ENCODE measurements at regions not wholly inside any gene's neighbourhood (a gene's known extent, or its start where the extent isn't known, plus 50 kb on each side); places are given as distances from the start of the nearest gene placed in this dataset.

- Histone ChIP-seq H3K27ac (ENCODE audit: low read depth, low read length) (no peak overlapping the region), H2BK5ac (ENCODE audit: low read depth, low read length) (no peak overlapping the region), H3K9me3 (ENCODE audit: insufficient read depth in 2 of 2, low read depth in 1 of 2, low read length in 1 of 2) (no peaks in the 10 kb centered on the region), H3K4me3 (ENCODE audit: extremely low read depth in 1 of 4, insufficient read depth in 2 of 4, low read depth in 3 of 4, low read length in 4 of 4) (no peak overlapping the region), H4K20me1 (replicated peaks in 1 of 2; ENCODE audit: control insufficient read depth in 1 of 2, insufficient read depth in 2 of 2, low read length in 2 of 2) (no peaks in the 10 kb centered on the region), H3K14ac (ENCODE audit: insufficient read length) (no peak overlapping the region), H3K4me1 (replicated peaks in 1 of 4; ENCODE audit: control insufficient read depth in 3 of 4, insufficient read depth in 4 of 4, low read length in 3 of 4) (no peaks in the 10 kb centered on the region), H3K23me2 (ENCODE audit: low read depth, low read length) (no peaks in the 10 kb centered on the region; the same call in 1 of the 2 replicates), H3K36me3 (ENCODE audit: control insufficient read depth in 2 of 4, insufficient read depth in 4 of 4, low read length in 3 of 4) (no peaks in the 10 kb centered on the region), H3K79me1 (ENCODE audit: low read depth, low read length) (no peaks in the 10 kb centered on the region), H3K18ac (ENCODE audit: extremely low read depth, low read length) (no peak overlapping the region), H4K91ac (replicated peaks; ENCODE audit: insufficient read length, low read length) (no peak overlapping the region), H2AK5ac (ENCODE audit: low read depth, low read length) (no peak overlapping the region), H2BK120ac (replicated peaks; ENCODE audit: low read depth, low read length) (no peak overlapping the region), H3K27me3 (replicated peaks in 1 of 4; ENCODE audit: control insufficient read depth in 3 of 4, extremely low read depth in 1 of 4, insufficient read depth in 3 of 4, low read length in 3 of 4) (no peaks in the 10 kb centered on the region), H3K56ac (replicated peaks; ENCODE audit: insufficient read length, low read depth, low read length) (no peak overlapping the region), H2BK20ac (ENCODE audit: low read length) (no peak overlapping the region), H2AFZ (ENCODE audit: low read length) (no peak overlapping the region), H4K8ac (ENCODE audit: extremely low read depth, insufficient read depth, low read length) (no peak overlapping the region), H3K4ac (replicated peaks; ENCODE audit: insufficient read length, low read depth, low read length) (no peak overlapping the region), H3K23ac (ENCODE audit: insufficient read length) (no peak overlapping the region), H4K5ac (ENCODE audit: insufficient read length, low read depth, low read length) (no peak overlapping the region), H3K9ac (replicated peaks in 1 of 4; ENCODE audit: extremely low read depth in 1 of 4, low read depth in 3 of 4, low read length in 3 of 4) (peak overlapping the region in 1 of 4 experiments; percentile 34; a peak in 1 of 7 replicates), H3K4me2 (ENCODE audit: insufficient read depth in 1 of 2, low read depth in 2 of 2, low read length in 2 of 2) (no peak overlapping the region), H2BK12ac (ENCODE audit: low read depth, low read length) (no peak overlapping the region), H3K79me2 (ENCODE audit: control insufficient read depth in 1 of 2, insufficient read depth in 2 of 2, low read length in 2 of 2) (no peaks in the 10 kb centered on the region), H2BK15ac (ENCODE audit: low read length) (no peak overlapping the region)
- DNase-seq (ENCODE audit: low read depth in 1 of 2, low spot score in 2 of 2) (no peak), FAIRE-seq (peak; percentile 91)
- POLR2A ChIA-PET (ENCODE audit: partially characterized antibody), result no interaction called here
- CTCF ChIA-PET (ENCODE audit: partially characterized antibody), result interaction anchor here (0.6 to 6.7 kb wide), 21 partner anchors 8 to 474 kb away, joined by 3 to 41 read pairs (median 3); no protein-coding TSS in a partner anchor
- peak; percentile 80 for TF ChIP-seq RAD21 (IDR thresholded peaks at IDR 0.05 in 1 of 2, conservative IDR thresholded peaks at IDR 0.05 in 1 of 2; ENCODE audit: low read depth in 2 of 2, low read length in 2 of 2)
- TF ChIP-seq CREB1 (IDR thresholded peaks at IDR 0.05), result no peak
- TF ChIP-seq TBP (IDR thresholded peaks at IDR 0.05; ENCODE audit: low read depth, low read length), result no peak
- TF ChIP-seq, protein P1, sequence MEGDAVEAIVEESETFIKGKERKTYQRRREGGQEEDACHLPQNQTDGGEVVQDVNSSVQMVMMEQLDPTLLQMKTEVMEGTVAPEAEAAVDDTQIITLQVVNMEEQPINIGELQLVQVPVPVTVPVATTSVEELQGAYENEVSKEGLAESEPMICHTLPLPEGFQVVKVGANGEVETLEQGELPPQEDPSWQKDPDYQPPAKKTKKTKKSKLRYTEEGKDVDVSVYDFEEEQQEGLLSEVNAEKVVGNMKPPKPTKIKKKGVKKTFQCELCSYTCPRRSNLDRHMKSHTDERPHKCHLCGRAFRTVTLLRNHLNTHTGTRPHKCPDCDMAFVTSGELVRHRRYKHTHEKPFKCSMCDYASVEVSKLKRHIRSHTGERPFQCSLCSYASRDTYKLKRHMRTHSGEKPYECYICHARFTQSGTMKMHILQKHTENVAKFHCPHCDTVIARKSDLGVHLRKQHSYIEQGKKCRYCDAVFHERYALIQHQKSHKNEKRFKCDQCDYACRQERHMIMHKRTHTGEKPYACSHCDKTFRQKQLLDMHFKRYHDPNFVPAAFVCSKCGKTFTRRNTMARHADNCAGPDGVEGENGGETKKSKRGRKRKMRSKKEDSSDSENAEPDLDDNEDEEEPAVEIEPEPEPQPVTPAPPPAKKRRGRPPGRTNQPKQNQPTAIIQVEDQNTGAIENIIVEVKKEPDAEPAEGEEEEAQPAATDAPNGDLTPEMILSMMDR (IDR thresholded peaks at IDR 0.05; ENCODE audit: control extremely low read depth in 1 of 3, insufficient read depth in 1 of 3, low read depth in 1 of 3, low read length in 3 of 3), result peak in 2 of 3 experiments; percentile 58 to 70; a peak in 2 of 4 replicates
- no peak for TF ChIP-seq KDM4A (IDR thresholded peaks at IDR 0.05; ENCODE audit: low read depth, low read length, severe bottlenecking)
- WGBS, 2 experiments (ENCODE audit: extremely low coverage in 1 of 2, insufficient coverage in 1 of 2, insufficient read length in 1 of 2, insufficient replicate concordance in 2 of 2, low coverage in 1 of 2, low lambda C conversion rate in 2 of 2, missing lambda C conversion rate in 1 of 2), result 0% methylated on average over 1 of the region's 1 CpG; no CpG with 5 or more reads in 1 of the 2 experiments
Observed at GRCh38 chr5:101977729-101978345, 318.2 kb downstream of the SLCO4C1 start.

All from H1 (cell line).